GM23248 (cell line): ENCODE measurements at regions not wholly inside any gene's neighbourhood (a gene's known extent, or its start where the extent isn't known, plus 50 kb on each side); places are given as distances from the start of the nearest gene placed in this dataset.

Experiments
- EZH2 ChIP-seq: fragments of 200-600 bp; sonication (generic); IDR thresholded peaks from 2 replicates; pipeline ENCODE4 v1.6.1; 2018; ENCODE audit warnings: antibody characterized with exemption, mild to moderate bottlenecking; ENCODE audit not compliant: insufficient read depth, poor library complexity, severe bottlenecking
- EZH2phosphoT487 ChIP-seq: fragments of 200-600 bp; sonication (generic); IDR thresholded peaks from 2 replicates; pipeline ENCODE4 v1.6.1; 2018; ENCODE audit warnings: antibody characterized with exemption, moderate library complexity, mild to moderate bottlenecking, low read depth; ENCODE audit not compliant: insufficient read depth

DNA sequence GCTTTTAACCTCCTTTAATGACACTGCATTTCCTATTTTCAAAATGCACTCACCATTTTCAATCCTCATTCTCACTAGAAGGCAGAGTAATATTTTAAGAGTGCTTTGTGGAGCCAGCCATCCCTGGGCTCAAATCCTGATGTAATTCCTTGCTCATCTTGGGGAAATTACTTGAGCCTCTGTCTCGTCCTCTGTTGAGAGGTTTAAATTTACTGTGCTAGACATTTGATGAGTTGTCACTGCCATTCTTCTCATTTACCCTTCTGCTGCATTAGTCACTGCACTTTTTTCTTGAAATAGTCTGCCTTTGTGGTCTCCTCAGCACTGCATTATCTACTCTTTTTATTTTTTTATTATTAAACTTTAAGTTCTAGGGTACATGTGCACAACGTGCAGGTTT, 150.0 kb upstream of the HDDC2 start:
- TF ChIP-seq EZH2phosphoT487 (no peak), EZH2 (no peak)
